ENCODE measurements at regions not wholly inside any gene's neighbourhood (a gene's known extent, or its start where the extent isn't known, plus 50 kb on each side); places are given as distances from the start of the nearest gene placed in this dataset.
A peak's percentile ranks its signal among the peaks of the same experiment; 100 is the strongest.
"Not testable (repeated sequence)": the region's sequence is repeated elsewhere in the genome, so short reads cannot be mapped to it uniquely, and the experiment has no call there.

DNA sequence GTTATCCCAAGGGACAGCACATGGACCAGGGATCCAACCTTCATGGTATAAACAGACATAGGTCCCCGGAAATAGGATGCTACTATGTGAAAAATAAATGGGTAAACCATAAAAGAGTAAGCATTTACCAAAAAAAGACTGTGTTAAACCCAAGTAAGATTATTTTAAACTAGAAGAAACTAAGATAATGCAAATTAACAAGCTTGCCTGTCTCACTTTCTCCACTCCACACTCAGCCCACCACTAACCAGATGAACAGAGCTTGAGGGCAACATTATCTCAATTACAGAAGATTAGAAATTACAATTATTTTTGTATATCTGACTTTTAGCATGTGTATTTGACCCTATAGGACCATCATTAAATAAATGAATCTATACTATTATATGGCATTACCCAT, 117.2 kb upstream of the CAV2 start:
- no peak for DNase-seq

DNA sequence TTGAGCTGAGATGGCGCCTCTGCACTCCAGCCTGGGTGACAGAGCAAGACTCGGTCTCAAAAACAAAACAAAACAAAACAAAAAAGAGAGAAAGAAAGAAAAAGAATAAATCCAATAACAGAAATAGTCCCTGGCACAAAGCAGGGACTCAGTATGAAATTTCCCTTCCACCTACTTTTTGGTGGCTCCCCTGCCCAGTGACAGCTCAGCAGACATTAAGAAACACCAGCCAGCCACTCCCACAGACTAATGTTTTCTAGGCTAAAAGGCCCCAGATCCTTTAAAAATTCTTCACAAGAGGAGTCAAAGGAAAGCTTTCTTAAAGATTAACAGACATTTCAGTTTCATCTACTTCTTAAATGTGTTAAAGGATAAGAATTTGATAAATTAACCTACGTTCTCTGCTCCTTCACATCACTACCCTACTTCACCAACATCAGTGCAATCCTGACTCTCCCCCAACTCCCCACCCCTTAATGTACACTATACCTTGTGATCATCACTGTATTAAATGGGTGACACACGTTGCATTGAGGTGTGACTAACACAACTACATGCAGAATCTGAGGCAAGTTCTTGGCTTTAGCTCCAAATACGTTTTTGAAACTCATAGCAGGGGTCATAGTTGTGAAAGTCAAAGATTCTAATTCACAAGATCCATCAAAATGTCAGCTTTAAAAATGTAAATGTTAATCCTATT, 114.5 kb upstream of the CAV2 start:
- no peak for DNase-seq

DNA sequence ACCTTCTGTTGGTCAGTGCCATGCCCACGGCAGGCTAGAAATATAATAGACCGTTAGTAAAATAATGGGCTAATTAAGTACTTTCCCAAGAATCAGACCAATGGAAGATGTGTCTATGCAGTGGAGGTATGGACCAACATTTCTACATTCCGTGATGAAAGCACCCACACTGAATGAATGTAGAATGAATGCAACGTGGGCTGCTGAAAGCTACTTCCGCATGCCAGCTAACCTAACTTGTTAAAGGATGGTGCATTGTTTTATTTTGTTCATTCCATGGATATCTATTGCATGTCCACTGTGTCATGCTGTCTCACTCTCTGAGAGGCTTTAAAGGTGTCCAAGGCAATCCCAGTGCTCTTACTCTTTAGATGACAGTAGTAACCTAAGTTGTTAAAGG, 112.9 kb upstream of the CAV2 start:
- DNase-seq, result no peak

DNA sequence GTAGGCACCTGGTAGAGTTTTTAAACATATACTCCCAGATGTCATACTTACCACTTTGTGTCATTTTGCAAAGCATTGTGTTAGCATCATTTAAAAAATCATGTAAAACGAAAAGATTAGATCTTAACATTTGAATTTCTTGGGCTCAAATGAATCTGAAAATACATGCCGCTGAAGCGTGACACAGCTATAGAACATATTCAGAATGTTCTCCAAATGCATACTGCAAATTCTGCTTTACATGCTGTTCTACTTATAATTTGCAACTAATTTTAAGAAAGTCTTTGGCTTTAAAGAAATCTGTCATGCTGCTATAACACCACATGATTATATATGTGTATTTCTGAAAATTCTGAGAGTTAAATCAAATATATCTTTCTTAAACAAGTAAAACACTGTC, 109.2 kb upstream of the CAV2 start:
- no peak for DNase-seq

DNA sequence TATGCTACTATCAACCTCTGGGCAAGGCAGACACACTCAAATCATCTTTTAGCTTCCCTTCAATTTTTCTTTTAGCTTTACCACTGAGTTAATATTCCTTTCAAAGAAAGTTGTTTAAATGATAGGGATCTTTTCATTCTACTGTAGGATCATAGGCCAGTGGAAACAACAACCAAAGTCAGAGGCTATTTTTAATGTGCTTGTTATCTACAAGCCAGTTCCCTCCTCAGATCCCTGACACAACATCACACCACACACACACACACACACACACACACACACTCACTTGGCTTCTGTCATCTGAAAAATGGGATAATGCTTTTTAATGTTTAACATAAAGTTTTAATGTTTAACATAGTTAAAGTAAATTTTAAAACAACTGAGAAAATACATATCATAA, 106.7 kb upstream of the CAV2 start:
- no peak for DNase-seq

DNA sequence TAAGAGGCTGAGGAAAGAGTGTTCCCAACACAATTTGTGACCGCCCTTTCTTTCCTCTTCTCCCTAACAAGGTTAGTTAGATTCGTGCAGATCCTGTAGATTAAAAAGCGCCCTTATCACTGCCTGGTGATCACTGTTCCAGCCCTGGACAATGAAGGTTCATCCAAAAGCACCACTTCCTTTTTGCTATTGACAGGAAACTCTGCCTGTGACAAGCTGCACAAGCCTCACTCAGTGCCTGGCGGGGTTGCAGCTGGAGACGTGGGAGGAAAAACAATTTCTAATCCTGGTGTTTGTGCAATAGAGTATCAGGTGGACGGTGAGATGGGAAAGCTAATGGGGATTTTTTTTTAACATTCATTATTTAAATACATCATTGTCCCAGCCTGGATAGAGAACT, 105.9 kb upstream of the CAV2 start:
- no peak for DNase-seq

DNA sequence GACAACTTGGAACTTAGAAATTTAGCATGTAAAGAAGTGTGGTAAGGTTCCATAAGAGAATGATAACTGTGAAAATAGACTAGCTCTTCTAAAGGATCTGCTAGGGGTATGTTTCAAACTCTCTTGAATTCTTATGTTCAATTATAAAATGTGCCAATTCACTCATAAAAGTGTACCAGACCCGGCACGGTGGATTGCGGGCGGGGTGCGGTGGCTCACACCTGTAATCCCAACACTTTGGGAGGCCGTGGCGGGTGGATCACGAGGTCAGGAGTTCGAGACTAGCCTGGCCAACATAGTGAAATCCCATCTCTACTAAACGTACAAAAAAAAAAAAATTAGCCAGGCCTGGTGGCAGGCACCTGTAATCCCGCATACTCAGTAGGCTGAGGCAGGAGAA, 105.4 kb upstream of the CAV2 start:
- no peak for DNase-seq

DNA sequence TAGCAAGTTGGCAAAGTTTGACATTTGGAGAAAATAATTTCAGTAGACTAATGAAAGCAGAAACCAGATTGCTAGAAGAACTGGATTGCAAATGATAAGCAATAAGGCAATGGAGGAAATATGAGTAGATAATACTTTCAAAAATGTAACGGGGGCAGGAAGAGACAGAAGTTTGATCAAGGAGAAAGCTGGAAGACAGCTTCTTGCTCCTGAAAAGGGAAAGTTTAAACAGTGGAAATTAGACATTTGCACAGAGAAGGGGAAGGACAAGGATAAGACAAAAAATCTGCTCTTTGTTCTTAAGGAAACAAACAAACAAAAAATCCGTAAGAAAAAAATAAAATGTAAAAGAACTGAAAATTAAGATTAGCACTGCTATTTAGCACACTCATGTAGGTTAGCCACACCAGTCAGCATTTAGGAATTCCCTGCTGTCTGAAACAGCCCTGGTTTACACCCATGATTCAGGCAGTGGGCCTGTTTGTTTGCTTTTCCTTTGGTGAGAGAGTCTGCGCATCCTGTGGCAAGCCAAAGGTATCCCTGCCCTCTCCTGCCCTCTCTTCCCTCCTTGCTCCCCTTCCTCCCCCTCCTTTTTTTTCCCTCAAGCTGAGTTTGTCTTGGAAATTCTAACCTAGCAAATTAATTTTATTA, 104.3 kb upstream of the CAV2 start:
- DNase-seq, result peak; percentile 93

DNA sequence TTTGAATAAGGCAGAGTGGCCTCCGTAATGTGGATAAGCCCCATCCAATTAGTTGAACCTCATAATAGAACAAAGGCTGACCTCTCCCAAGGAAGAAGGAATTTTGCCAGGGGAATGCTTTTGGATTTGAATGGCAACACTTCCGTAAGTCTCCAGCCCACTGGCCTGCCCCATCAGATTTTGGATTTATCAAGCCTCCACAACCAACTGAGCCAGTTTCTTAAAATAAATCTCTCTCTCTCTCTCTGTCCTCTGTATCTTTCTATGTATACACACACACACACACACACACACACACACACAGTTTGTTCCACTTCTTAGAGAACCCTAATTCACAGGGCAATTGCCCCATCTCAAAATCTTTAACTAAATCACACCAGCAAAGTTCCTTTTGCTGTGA, 100.9 kb upstream of the CAV2 start:
- no peak for DNase-seq

DNA sequence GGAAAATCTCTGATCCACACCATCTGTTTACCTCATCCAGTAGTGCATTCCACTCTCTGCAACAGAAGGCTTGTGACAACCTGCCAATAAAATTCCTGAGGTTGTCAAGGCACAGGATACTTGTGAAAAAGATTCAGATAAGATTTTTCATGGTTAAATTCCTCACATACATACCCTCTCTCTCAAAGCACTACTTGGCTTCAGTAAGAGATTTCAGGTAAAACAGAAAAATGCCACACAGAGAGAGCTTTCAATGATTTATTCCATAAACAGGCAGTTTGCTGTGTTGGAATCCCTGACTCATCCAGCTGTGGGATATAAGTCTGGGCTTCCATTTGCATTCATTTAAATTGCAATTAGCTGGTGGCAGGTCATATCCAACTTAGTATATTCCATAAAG, 99.7 kb upstream of the CAV2 start:
- peak; percentile 92 for DNase-seq

DNA sequence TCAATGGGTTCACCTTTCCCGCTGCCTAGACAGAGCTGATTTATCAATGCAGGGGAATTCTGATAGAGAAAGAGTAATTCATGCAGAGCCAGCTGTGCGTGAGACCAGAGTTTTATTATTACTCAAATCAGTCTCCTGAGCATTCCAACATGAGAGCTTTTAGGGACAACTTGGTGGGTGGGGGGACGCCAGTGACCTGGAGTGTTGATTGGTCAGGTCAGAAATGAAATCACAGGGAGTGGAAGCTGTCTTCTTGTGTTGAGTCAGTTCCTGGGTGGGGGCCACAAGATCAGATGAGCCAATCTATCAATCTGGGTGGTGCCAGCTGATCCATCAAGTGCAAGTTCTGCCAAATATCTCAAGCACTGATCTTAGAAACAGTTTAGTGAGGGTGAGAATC, 99.0 kb upstream of the CAV2 start:
- DNase-seq, result no peak

DNA sequence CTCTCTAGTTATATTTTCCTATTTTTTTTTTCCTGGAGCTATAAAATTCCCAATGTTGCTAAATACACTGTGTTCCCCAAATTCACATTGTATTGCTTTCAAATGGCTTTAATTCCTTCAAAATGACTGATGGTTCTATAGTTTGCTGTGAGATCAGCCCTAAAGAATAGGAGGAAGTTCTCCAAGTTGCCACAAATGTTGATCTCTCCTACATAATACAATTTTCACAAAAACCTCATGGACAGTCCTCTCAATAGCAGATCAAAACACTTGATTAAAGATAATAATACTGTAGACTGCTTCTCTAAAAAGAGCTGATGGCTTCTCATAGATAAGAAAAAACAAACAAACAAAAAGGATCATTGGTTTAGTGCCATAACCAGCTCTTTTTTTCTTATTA, 97.8 kb upstream of the CAV2 start:
- no peak for DNase-seq

DNA sequence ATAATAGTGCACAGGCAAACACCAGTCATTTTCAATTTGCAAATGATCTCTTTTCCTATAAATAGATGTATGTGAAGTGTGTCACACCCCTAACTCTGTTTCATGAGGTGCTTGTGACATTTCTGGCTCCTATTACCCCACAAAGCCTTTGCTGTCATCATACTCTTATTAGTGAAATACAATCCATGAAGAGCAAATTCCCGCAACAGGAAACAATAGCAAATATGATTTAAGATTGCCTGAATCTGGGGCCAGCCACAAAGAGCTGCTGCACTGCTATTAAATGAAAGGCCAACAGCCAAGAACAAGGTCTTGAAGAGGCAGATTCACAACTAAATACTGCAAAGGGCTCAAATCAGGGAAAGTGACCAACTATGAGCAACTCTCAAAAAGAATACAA, 96.3 kb upstream of the CAV2 start:
- DNase-seq, result peak; percentile 87

DNA sequence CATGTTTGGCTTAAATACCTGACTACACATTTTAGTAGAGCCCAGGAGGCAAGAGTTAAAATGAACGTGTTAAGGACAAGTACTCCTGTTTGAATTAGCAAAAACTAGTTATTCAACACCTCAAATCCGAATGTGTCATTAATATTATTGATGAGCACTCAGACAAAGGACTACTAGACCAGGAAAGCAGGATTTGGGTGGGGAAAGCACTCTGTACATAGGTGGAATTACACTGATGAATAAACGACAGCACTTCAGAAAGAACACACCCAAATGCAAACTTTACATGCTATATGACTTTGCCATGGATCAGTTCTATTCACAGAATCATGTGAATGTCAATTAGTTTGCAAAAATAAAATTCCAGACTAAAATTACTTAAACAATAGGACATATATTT, 95.1 kb upstream of the CAV2 start:
- DNase-seq, result no peak

DNA sequence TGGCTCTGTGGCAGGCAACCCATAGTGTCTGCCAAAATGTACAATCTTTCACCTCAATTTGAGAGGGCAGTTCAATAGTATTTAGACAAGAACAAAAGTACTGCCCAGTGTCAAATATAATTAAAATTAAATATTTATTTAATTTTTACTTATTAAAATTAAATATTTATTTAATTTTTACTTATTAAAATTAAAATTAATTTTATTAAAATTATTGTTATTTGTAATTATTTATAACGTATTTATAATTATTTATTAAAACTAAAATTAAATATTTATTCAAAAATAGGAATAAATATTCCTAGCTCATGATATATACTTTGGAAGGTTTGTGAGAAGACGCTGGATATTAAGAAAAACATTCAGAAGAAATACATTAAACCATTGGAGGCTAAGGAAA, 93.7 kb upstream of the CAV2 start:
- DNase-seq, result no peak

DNA sequence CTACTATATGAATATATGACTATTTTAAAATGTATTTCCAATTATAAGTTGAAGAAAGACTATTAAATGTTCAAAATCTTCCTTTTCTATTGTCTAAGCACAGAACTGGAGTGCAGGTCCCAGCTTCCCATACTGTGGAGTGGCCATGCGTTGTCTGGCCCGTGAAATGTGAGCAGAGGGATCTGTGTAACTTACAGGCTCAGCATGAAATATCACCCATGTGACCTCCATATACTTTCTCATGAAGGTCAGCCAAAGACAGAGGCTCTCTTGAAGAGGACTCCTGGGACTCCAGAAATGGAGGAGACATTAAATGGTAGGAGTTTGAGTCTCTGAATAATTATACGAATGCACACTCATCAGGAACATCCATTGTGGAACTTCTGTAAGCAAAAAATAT, 92.4 kb upstream of the CAV2 start:
- DNase-seq, result no peak

DNA sequence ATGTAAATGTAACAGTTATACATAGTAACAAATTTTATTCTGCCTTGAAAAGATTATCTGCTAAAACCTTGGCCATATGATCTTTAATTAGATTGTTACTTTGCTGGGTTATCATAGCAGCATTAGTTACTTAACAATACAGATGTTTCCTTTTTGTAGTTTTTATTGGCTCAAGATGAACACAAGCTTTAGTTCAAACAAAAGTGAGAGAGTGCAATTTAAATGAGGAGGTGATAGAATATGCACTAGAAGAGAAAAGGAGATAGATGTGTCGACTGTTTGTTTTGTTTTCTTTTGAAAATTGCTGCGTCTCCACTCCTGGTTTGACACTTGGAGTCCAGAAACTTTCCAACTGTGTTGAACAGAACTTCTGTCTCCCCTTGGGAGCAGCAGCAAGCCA, 91.4 kb upstream of the CAV2 start:
- DNase-seq, result no peak

DNA sequence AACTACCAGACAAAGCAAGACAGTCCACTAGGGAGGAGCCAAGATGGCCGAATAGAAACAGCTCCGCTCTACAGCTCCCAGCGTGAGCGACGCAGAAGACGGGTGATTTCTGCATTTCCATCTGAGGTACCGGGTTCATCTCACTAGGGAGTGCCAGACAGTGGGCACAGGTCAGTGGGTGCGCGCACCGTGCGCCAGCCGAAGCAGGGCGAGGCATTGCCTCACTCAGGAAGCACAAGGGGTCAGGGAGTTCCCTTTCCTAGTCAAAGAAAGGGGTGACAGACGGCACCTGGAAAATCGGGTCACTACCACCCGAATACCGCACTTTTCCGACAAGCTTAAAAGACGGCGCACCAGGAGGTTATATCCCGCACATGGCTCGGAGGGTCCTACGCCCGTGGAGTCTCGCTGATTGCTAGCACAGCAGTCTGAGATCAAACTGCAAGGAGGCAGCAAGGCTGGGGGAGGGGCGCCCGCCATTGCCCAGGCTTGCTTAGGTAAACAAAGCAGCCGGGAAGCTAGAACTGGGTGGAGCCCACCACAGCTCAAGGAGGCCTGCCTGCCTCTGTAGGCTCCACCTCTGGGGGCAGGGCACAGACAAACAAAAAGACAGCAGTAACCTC, 90.6 kb upstream of the CAV2 start:
- DNase-seq, result not testable (repeated sequence)

DNA sequence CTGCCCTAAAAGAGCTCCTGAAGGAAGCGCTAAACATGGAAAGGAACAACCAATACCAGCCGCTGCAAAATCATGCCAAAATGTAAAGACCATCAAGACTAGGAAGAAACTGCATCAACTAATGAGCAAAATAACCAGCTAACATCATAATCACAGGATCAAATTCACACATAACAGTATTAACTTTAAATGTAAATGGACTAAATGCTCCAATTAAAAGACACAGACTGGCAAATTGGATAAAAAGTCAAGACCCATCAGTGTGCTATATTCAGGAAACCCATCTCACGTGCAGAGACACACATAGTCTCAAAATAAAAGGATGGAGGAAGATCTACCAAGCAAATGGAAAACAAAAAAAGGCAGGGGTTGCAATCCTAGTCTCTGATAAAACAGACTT, 88.8 kb upstream of the CAV2 start:
- DNase-seq, result not testable (repeated sequence)

DNA sequence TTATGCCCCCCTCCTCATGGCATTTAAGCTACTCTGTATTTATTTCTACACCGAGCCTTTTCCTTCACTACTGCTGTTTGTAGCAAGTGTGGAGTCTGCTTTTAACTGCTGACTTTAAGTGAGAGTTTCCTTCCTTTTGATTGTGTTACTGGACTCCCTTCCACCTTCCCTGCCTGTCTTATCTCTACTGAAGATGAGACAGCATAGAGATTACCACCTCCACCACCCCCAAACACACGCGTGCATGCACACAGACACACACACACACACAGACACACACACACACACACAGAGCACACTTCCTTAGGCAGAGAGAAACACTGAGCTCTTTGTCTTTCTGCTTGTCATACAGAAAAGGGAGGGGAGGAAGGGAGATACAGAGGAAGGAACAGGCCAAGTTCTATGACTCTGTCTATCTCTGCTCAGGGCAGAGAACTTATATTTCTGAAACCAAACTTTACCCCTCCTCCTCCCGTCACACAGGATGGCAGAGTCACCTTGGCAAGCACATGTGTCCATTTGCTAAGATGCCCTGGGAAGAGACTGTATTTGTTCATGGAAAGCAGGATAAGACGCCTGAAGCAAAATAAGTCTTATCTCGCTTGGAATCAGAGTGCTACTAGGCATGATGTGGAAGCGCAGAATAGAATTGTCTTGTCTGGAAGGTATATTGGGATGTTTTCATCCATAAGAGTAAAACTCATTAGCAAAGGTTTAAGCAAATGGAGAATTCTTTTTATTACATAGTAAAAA, 81.8 kb upstream of the CAV2 start:
- no peak for DNase-seq

DNA sequence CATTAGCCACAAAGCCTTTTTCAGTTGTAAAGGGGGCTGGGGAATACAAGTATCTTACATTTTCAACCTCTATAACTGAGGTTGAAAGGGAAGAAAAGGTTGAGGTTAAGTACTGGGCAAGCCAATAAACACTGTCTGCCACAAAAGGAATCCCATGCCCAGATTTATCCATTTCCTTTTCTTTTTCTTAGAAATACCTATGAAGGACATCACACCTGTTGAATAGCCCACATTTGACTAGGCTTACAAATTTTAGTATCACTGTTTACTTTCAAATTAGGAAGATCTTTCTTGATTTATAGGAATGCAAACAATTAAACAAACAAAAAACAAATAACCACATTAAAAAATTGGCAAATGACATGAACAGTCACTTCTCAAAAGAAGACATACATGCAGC, 81.0 kb upstream of the CAV2 start:
- DNase-seq, result no peak

DNA sequence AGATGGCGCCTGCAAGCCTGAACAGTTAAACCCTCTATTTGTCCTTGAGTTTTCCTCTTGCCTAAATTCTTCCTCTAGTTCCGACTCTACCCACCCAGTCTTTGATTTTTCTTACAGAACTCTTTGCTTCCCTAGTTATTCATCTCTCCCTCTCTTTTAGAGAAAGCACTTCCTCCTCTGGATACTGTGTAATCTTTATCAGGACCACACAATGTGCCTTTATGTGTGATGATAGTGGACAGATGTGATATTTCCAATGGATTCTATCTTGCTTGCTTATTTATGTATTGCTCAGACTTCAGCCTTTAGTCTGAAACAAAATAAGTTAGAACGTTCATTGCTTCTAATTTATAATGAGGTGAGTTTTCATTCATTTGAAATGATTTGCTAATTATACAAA, 79.5 kb upstream of the CAV2 start:
- DNase-seq, result no peak

DNA sequence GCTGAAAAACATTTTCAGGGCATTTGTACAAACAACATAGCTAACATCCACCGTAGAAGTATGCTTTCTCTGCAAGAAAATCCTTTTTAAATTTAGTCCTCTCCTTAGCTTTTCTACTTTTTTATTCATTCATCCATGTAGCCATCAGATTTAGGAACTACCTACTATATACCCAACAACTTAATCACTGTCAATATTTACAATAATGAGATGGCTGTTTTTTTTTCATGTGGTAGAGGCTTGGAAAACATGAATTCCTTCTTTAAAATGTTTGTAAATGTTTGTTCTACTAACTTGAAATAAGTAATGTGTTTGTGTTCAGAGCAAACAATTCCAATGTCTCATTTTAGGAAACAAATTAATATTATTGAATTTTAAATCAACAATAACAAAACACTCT, 78.2 kb upstream of the CAV2 start:
- no peak for DNase-seq

DNA sequence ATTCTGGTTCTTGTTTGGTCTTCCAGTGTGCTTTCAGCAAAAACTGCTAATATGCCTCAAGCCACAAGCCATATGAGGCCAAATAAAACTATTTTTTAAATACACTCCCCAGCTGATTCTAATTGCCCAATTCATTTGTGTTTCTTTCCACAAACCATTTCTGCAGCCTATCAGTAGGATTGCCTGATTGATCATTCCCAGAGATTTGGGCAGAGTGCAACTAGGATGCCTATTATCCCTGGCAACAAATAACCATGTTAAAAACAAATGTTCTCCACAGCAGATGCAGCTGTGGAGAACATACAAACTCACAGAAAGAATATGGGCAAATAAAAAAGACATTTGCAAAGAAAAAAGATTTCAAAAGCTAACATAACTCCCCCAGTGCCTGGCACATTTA, 76.9 kb upstream of the CAV2 start:
- no peak for DNase-seq
